ENCODE measurements at regions not wholly inside any gene's neighbourhood (a gene's known extent, or its start where the extent isn't known, plus 50 kb on each side); places are given as distances from the start of the nearest gene placed in this dataset.

DNA sequence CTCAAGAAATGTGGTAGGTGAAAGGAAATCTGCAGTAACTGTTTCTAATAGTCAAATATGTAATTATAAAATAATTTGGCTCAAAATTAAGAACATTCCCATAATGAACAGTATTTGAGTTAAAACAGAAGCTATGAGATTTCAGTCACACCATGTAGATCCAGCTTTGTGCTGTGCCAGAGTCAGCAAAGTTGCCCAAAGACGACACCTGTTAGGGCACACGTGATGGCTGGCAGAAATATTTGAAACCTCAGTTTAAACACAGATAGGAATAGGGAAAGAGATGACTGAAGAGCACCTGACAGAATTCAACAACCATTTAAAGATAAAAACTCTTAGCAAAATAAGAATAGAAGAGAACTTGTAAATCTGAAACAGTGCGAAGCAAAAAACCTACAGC, 129.3 kb downstream of the CD83 start:
- Histone ChIP-seq H3K9me3 (replicated peaks; ENCODE audit: insufficient read depth, low read length) (no peaks in the 10 kb centered on the region), H2AFZ (ENCODE audit: low read length) (no peak overlapping the region), H3F3A (ENCODE audit: insufficient read depth, low read length) (peaks cover 6% of the 10 kb centered on the region; the same call in 1 of the 2 replicates), H3K27ac (ENCODE audit: low read length) (peak overlapping the region; percentile 35; the same call in 1 of the 2 replicates), H4K20me1 (ENCODE audit: insufficient read depth, low read length) (no peaks in the 10 kb centered on the region), H3K4me2 (ENCODE audit: low read depth, low read length) (peak overlapping the region; percentile 26), H3K27me3 (replicated peaks; ENCODE audit: insufficient read depth, low read length) (no peaks in the 10 kb centered on the region), H3K36me3 (replicated peaks; ENCODE audit: insufficient read depth, low read length) (no peaks in the 10 kb centered on the region), H3K9me2 (replicated peaks; ENCODE audit: insufficient read depth, low read length) (no peaks in the 10 kb centered on the region), H3K4me1 (ENCODE audit: low read length) (peaks cover 32% of the 10 kb centered on the region), H3K9ac (ENCODE audit: low read length) (no peak overlapping the region), H3K4me3 (ENCODE audit: low read length) (no peak overlapping the region), H3K79me2 (ENCODE audit: low read length) (no peaks in the 10 kb centered on the region)
- peak; percentile 59 for DNase-seq
- TF ChIP-seq, protein P1, sequence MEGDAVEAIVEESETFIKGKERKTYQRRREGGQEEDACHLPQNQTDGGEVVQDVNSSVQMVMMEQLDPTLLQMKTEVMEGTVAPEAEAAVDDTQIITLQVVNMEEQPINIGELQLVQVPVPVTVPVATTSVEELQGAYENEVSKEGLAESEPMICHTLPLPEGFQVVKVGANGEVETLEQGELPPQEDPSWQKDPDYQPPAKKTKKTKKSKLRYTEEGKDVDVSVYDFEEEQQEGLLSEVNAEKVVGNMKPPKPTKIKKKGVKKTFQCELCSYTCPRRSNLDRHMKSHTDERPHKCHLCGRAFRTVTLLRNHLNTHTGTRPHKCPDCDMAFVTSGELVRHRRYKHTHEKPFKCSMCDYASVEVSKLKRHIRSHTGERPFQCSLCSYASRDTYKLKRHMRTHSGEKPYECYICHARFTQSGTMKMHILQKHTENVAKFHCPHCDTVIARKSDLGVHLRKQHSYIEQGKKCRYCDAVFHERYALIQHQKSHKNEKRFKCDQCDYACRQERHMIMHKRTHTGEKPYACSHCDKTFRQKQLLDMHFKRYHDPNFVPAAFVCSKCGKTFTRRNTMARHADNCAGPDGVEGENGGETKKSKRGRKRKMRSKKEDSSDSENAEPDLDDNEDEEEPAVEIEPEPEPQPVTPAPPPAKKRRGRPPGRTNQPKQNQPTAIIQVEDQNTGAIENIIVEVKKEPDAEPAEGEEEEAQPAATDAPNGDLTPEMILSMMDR (IDR thresholded peaks at IDR 0.05; ENCODE audit: low read length), result no peak
- no peak for TF ChIP-seq EZH2 (optimal IDR thresholded peaks at IDR 0.05; ENCODE audit: low read depth, low read length)
- no peak for TF ChIP-seq EZH2phosphoT487 (IDR thresholded peaks at IDR 0.05; ENCODE audit: low read length)

DNA sequence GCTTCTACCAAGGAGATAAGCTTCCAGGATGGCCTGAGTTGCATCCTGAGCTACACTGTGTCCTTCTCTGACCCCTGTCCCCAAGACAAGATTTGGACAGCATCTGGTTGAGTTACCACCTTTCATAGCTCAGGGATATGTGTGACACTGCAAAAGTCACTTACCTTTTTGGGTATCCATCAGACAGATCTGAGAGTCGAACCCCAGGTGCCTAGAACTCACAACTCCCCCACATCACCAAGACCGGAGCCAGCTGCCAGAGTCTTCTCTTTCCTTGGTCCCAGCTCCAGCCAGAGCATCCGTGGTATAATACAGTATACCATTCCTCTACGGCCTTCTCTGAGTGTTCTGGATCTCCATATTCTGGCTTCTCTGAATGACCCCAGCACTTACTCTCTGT, 133.0 kb downstream of the CD83 start:
- TF ChIP-seq, protein P1 (IDR thresholded peaks at IDR 0.05; ENCODE audit: low read length), result no peak
- TF ChIP-seq EZH2phosphoT487 (IDR thresholded peaks at IDR 0.05; ENCODE audit: low read length), result no peak
- no peak for TF ChIP-seq EZH2 (optimal IDR thresholded peaks at IDR 0.05; ENCODE audit: low read depth, low read length)
- peaks cover 31% of the 10 kb centered on the region for H3K4me1 ChIP-seq (ENCODE audit: low read length)
- H3K27ac ChIP-seq (ENCODE audit: low read length), result no peak overlapping the region
- H2AFZ ChIP-seq (ENCODE audit: low read length), result no peak overlapping the region
- H3K4me2 ChIP-seq (ENCODE audit: low read depth, low read length), result no peak overlapping the region
- no peaks in the 10 kb centered on the region for H4K20me1 ChIP-seq (ENCODE audit: insufficient read depth, low read length)
- no peak overlapping the region for H3K4me3 ChIP-seq (ENCODE audit: low read length)
- no peak overlapping the region for H3K9ac ChIP-seq (ENCODE audit: low read length)
- H3K27me3 ChIP-seq (replicated peaks; ENCODE audit: insufficient read depth, low read length), result no peaks in the 10 kb centered on the region
- H3F3A ChIP-seq (ENCODE audit: insufficient read depth, low read length), result peaks cover 5% of the 10 kb centered on the region
- no peaks in the 10 kb centered on the region for H3K36me3 ChIP-seq (replicated peaks; ENCODE audit: insufficient read depth, low read length)
- no peaks in the 10 kb centered on the region for H3K9me3 ChIP-seq (replicated peaks; ENCODE audit: insufficient read depth, low read length)
- no peaks in the 10 kb centered on the region for H3K79me2 ChIP-seq (ENCODE audit: low read length)
- H3K9me2 ChIP-seq (replicated peaks; ENCODE audit: insufficient read depth, low read length), result no peaks in the 10 kb centered on the region
- DNase-seq, result no peak

DNA sequence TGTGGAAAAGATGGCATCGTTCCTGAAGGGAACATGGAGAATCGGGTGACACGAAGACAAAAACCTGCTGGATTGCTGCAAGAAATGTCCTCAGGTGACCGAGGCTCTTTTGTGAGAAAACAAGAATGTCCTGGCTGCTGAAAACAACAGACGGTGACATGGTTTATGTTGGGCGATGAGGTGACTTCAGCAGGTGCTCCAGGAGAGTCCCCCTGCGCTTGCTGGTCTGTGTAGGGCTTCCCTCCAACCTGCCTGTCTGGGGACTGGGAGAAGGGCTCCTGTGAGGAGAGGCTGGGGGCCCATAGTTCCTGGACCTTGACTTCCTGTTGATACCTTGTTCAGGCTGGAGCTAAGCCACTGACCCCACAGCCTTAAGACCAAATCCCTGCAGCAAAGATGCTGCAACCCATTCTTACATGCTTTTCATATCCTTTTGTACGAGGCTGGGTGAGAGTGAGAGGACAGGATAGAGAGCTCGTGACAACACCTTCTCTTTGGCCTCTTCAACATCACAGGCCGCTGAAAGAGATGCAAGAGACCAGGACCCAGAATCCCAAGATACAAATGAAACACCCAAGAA, 134.8 kb downstream of the CD83 start:
- Histone ChIP-seq H2AFZ (ENCODE audit: low read length) (no peak overlapping the region), H3F3A (ENCODE audit: insufficient read depth, low read length) (no peaks in the 10 kb centered on the region; the same call in 1 of the 2 replicates), H3K36me3 (replicated peaks; ENCODE audit: insufficient read depth, low read length) (no peaks in the 10 kb centered on the region), H3K27ac (ENCODE audit: low read length) (no peak overlapping the region), H3K4me1 (ENCODE audit: low read length) (peaks cover 16% of the 10 kb centered on the region; the same call in 1 of the 2 replicates), H3K27me3 (replicated peaks; ENCODE audit: insufficient read depth, low read length) (no peaks in the 10 kb centered on the region), H3K4me2 (ENCODE audit: low read depth, low read length) (no peak overlapping the region), H3K9me2 (replicated peaks; ENCODE audit: insufficient read depth, low read length) (no peaks in the 10 kb centered on the region), H3K9me3 (replicated peaks; ENCODE audit: insufficient read depth, low read length) (no peaks in the 10 kb centered on the region), H4K20me1 (ENCODE audit: insufficient read depth, low read length) (no peaks in the 10 kb centered on the region), H3K9ac (ENCODE audit: low read length) (no peak overlapping the region), H3K79me2 (ENCODE audit: low read length) (no peaks in the 10 kb centered on the region), H3K4me3 (ENCODE audit: low read length) (no peak overlapping the region)
- no peak for DNase-seq
- TF ChIP-seq, protein P1 (IDR thresholded peaks at IDR 0.05; ENCODE audit: low read length), result no peak
- no peak for TF ChIP-seq EZH2phosphoT487 (IDR thresholded peaks at IDR 0.05; ENCODE audit: low read length)
- TF ChIP-seq EZH2 (optimal IDR thresholded peaks at IDR 0.05; ENCODE audit: low read depth, low read length), result no peak

All from MM.1S (cell line).